Nephron (organoid): ENCODE measurements at regions not wholly inside any gene's neighbourhood (a gene's known extent, or its start where the extent isn't known, plus 50 kb on each side); places are given as distances from the start of the nearest gene placed in this dataset.

Source experiments
- H3K27ac Mint-ChIP-seq, 3 experiments: 2 replicates each; pipeline ENCODE4 v1.8.0; 2020; ENCODE audit warnings: mixed read lengths in 3 of 3, mild to moderate bottlenecking in 2 of 3, moderate library complexity in 1 of 3
- H3K27me3 Mint-ChIP-seq: 2 replicates; pipeline ENCODE4 v1.8.0; 2021; ENCODE audit warnings: low read depth, mild to moderate bottlenecking, moderate library complexity, mixed read lengths
- H3K36me3 Mint-ChIP-seq: 2 replicates; pipeline ENCODE4 v1.8.0; 2020; ENCODE audit warnings: low read depth, mixed read lengths
- H3K4me1 Mint-ChIP-seq: 2 replicates; pipeline ENCODE4 v1.8.0; 2020; ENCODE audit warnings: mixed read lengths
- H3K4me3 Mint-ChIP-seq, 3 experiments: 2 replicates each; pipeline ENCODE4 v1.8.0; 2020; ENCODE audit warnings: mild to moderate bottlenecking in 3 of 3, mixed read lengths in 3 of 3, moderate library complexity in 2 of 3
- H3K9me3 Mint-ChIP-seq: 2 replicates; pipeline ENCODE4 v1.8.0; 2020; ENCODE audit warnings: mixed read lengths
- CTCF ChIP-seq, 3 experiments: fragments of 200-600 bp; sonication (generic); IDR thresholded peaks; one replicate each; pipeline ENCODE4 v1.5.0; 2021; ENCODE audit warnings: antibody characterized with exemption in 3 of 3; ENCODE audit not compliant: unreplicated experiment in 3 of 3

- no peaks in the 10 kb centered on the region for H3K9me3 Mint-ChIP-seq
- no peaks in the 10 kb centered on the region for H3K36me3 Mint-ChIP-seq
- H3K4me3 Mint-ChIP-seq = no peak overlapping the region
- H3K4me1 Mint-ChIP-seq = peaks cover 14% of the 10 kb centered on the region
- TF ChIP-seq CTCF (IDR thresholded peaks at IDR 0.05; ENCODE audit: unreplicated experiment in 3 of 3) = no peak
- no peak overlapping the region for H3K27ac Mint-ChIP-seq
- H3K27me3 Mint-ChIP-seq = no peaks in the 10 kb centered on the region
Measured at GRCh38 chr9:24624481-24624880, 78.8 kb upstream of the IZUMO3 start.

DNA sequence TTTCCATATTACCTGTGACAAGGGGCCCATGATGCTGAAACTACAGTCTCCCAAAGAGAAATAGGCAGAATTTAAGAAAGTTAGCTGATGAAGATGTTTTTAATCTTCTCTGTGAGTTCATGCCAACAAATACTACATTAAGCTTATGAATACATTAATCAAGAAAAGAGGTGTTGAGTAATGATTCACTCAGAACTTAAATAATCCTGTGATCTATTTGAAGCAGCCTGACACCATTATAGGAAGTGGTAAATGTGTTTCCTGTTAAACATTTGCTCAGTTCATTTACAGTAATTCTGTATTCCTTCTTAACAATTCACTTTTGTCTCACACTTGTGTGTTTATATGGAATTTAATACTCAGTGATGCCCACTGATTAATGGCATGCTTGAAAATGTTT, 75.0 kb upstream of the IZUMO3 start:
- peak overlapping the region; percentile 25 to 68 (median 27) for H3K27ac Mint-ChIP-seq
- peaks cover 22% of the 10 kb centered on the region for H3K4me1 Mint-ChIP-seq
- H3K4me3 Mint-ChIP-seq = no peak overlapping the region
- TF ChIP-seq CTCF (IDR thresholded peaks at IDR 0.05; ENCODE audit: unreplicated experiment in 3 of 3) = no peak
- H3K9me3 Mint-ChIP-seq = no peaks in the 10 kb centered on the region
- H3K36me3 Mint-ChIP-seq = no peaks in the 10 kb centered on the region
- no peaks in the 10 kb centered on the region for H3K27me3 Mint-ChIP-seq

GRCh38 chr9:24616863-24617262, 71.2 kb upstream of the IZUMO3 start:
- no peak for TF ChIP-seq CTCF (IDR thresholded peaks at IDR 0.05; ENCODE audit: unreplicated experiment in 3 of 3)
- no peaks in the 10 kb centered on the region for H3K9me3 Mint-ChIP-seq
- H3K27me3 Mint-ChIP-seq = no peaks in the 10 kb centered on the region
- peaks cover 27% of the 10 kb centered on the region for H3K4me1 Mint-ChIP-seq
- H3K27ac Mint-ChIP-seq = peak overlapping the region in 2 of 3 experiments; percentile 63 to 69
- no peaks in the 10 kb centered on the region for H3K36me3 Mint-ChIP-seq
- no peak overlapping the region for H3K4me3 Mint-ChIP-seq

GRCh38 chr9:24614070-24614469, 68.4 kb upstream of the IZUMO3 start:
- Mint-ChIP-seq H3K36me3 (no peaks in the 10 kb centered on the region), H3K4me1 (peaks cover 13% of the 10 kb centered on the region), H3K9me3 (no peaks in the 10 kb centered on the region), H3K27ac (peak overlapping the region in 2 of 3 experiments; percentile 14 to 22), H3K27me3 (no peaks in the 10 kb centered on the region), H3K4me3 (no peak overlapping the region)
- TF ChIP-seq CTCF (IDR thresholded peaks at IDR 0.05; ENCODE audit: unreplicated experiment in 3 of 3) = peak; percentile 43 to 48 (median 48)

DNA sequence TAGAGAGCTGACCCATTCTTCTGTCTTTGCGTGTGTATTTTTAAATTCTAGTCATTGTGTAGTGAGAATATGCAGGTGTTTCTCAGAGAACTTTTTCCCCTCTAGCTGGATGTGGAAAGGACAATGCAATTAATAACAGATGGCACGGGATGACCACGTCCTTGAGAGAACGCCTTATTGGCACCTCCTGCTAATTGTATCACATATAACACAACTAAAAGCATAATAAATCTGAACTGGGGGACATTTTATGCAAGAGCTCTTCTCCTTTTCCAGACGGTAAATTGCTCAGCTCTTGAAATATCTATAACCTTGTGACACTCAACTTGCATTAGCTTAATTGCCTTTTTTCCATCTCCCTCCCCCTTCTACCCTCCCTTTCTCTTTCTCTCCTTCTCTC, 62.9 kb upstream of the IZUMO3 start:
- H3K9me3 Mint-ChIP-seq = no peaks in the 10 kb centered on the region
- H3K27me3 Mint-ChIP-seq = no peaks in the 10 kb centered on the region
- H3K4me1 Mint-ChIP-seq = no peaks in the 10 kb centered on the region
- no peak for TF ChIP-seq CTCF (IDR thresholded peaks at IDR 0.05; ENCODE audit: unreplicated experiment in 3 of 3)
- no peak overlapping the region for H3K27ac Mint-ChIP-seq
- no peaks in the 10 kb centered on the region for H3K36me3 Mint-ChIP-seq
- H3K4me3 Mint-ChIP-seq = no peak overlapping the region

DNA sequence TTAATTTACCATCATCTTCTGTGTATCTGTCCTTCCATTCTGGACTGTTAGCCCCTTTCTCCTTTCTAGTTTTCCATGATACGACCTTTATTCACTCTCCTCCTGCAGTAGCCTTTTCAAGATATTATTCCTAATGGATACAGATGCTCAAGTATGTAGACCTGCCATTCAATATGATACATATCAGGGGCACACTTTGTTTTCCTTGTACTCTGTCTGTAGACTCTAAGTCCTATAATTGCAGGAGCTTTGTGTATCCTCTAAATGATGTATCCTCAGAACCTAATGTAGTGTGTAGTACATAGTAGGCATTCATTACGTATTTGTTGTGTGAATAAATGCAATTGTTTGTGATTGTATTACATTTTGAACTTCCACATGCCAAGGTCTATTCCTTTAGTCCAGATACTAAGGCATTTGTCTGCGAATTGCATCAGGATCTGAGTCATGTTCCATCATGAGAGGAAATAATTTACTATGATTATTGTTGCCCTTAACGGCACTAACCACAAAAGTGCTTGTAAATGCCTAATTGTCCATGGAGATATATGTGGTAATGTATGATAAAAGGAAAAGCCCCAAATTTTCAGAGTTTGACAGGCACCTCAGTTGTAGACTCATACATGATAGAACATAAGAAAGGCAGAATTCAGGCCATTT, 57.1 kb upstream of the IZUMO3 start:
- no peaks in the 10 kb centered on the region for H3K4me1 Mint-ChIP-seq
- H3K4me3 Mint-ChIP-seq = no peak overlapping the region
- H3K27ac Mint-ChIP-seq = no peak overlapping the region
- H3K36me3 Mint-ChIP-seq = no peaks in the 10 kb centered on the region
- H3K9me3 Mint-ChIP-seq = no peaks in the 10 kb centered on the region
- no peaks in the 10 kb centered on the region for H3K27me3 Mint-ChIP-seq
- no peak for TF ChIP-seq CTCF (IDR thresholded peaks at IDR 0.05; ENCODE audit: unreplicated experiment in 3 of 3)
